Nephron progenitor cell (in vitro differentiated cells): ENCODE measurements at regions not wholly inside any gene's neighbourhood (a gene's known extent, or its start where the extent isn't known, plus 50 kb on each side); places are given as distances from the start of the nearest gene placed in this dataset.
A peak's percentile ranks its signal among the peaks of the same experiment; 100 is the strongest.

Source experiments
- DNase-seq: peaks from one replicate; pipeline ENCODE4 v3.0.0; 2021
- H3K27ac Mint-ChIP-seq: 2 replicates; pipeline ENCODE4 v1.8.0; 2021; ENCODE audit warnings: mild to moderate bottlenecking, moderate library complexity, mixed read lengths
- H3K27me3 Mint-ChIP-seq: 2 replicates; pipeline ENCODE4 v1.8.0; 2021; ENCODE audit warnings: mild to moderate bottlenecking, low read depth, mixed read lengths; ENCODE audit not compliant: poor library complexity
- H3K36me3 Mint-ChIP-seq: 2 replicates; pipeline ENCODE4 v1.8.0; 2021; ENCODE audit warnings: low read depth, mixed read lengths
- H3K4me1 Mint-ChIP-seq: 2 replicates; pipeline ENCODE4 v1.8.0; 2021; ENCODE audit warnings: mixed read lengths
- H3K4me3 Mint-ChIP-seq: 2 replicates; pipeline ENCODE4 v1.8.0; 2021; ENCODE audit warnings: mild to moderate bottlenecking, moderate library complexity, mixed read lengths
- H3K9me3 Mint-ChIP-seq: 2 replicates; pipeline ENCODE4 v1.8.0; 2021; ENCODE audit warnings: mild to moderate bottlenecking, moderate library complexity, mixed read lengths
- TF ChIP-seq, protein P1 (sequence below): fragments of 200-600 bp; sonication (generic); IDR thresholded peaks from 2 replicates; pipeline ENCODE4 v1.5.0; 2021; ENCODE audit warnings: antibody characterized with exemption

DNA sequence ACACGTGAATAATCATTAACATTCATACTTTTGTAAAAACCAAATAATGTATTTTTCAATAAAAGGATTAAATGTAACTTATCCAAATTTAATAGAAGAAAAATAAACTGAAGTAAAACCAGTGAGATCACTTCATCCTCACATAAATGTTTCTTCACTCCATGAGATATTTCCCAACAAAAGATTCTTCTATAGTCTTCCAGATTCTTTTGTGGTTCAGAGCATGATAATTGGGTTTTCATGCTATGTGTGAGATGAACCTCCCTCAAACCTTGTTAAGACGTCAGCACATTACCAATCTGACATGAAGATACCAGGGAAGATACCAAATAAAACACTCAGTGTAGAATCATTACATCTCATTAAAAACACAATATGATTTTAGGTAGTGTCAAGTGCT, 62.9 kb upstream of the OXGR1 start:
- no peak for DNase-seq
- H3K36me3 Mint-ChIP-seq = no peaks in the 10 kb centered on the region
- H3K27me3 Mint-ChIP-seq = peaks cover 9% of the 10 kb centered on the region
- H3K4me3 Mint-ChIP-seq = no peak overlapping the region
- no peak overlapping the region for H3K27ac Mint-ChIP-seq
- TF ChIP-seq, protein P1, sequence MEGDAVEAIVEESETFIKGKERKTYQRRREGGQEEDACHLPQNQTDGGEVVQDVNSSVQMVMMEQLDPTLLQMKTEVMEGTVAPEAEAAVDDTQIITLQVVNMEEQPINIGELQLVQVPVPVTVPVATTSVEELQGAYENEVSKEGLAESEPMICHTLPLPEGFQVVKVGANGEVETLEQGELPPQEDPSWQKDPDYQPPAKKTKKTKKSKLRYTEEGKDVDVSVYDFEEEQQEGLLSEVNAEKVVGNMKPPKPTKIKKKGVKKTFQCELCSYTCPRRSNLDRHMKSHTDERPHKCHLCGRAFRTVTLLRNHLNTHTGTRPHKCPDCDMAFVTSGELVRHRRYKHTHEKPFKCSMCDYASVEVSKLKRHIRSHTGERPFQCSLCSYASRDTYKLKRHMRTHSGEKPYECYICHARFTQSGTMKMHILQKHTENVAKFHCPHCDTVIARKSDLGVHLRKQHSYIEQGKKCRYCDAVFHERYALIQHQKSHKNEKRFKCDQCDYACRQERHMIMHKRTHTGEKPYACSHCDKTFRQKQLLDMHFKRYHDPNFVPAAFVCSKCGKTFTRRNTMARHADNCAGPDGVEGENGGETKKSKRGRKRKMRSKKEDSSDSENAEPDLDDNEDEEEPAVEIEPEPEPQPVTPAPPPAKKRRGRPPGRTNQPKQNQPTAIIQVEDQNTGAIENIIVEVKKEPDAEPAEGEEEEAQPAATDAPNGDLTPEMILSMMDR = no peak
- no peaks in the 10 kb centered on the region for H3K4me1 Mint-ChIP-seq
- H3K9me3 Mint-ChIP-seq = peaks cover 36% of the 10 kb centered on the region

DNA sequence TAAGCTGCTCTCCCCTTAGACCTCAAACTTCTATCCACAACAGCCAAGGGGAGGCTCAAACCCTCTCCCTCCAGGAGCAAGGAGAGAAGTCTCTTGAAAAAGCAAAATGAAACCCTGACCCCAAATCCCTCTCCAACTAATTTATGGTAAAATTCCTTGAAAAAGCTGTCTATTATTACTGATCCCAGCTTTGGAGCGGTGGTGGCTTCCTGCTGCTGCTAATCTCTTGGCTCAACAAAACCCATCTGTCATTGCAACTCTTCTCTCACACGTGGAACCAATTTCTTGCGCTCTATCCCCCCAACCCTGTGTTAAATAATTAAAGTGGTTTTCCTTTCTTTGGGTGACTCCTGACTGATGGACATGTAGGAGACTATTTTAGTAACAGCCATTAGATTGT, 64.1 kb upstream of the OXGR1 start:
- no peak overlapping the region for H3K4me3 Mint-ChIP-seq
- peaks cover 28% of the 10 kb centered on the region for H3K9me3 Mint-ChIP-seq
- H3K27me3 Mint-ChIP-seq = peaks cover 11% of the 10 kb centered on the region
- no peak for DNase-seq
- H3K4me1 Mint-ChIP-seq = no peaks in the 10 kb centered on the region
- peak overlapping the region; percentile 2 for H3K27ac Mint-ChIP-seq
- no peaks in the 10 kb centered on the region for H3K36me3 Mint-ChIP-seq
- TF ChIP-seq, protein P1 = no peak

DNA sequence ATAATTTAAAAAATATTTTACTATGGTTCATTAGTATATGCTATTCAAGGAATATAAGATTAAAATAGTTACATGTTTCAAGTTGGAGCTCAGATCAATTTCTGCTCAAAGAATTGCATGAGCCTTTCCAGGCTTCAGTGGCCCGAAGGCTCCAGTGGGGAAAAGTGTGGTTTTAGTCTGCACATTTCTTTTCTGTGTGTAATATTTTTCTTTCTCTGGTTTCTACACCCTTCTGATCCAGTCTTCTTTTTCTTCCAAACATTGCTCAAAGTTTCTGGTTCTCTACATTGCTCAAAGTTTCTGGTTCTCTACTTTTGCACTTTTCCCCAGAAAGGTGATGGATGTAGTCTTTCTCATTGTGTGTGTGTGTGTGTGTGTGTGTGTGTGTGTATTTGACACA, 64.7 kb upstream of the OXGR1 start:
- TF ChIP-seq, protein P1 = no peak
- H3K4me1 Mint-ChIP-seq = no peaks in the 10 kb centered on the region
- no peak overlapping the region for H3K4me3 Mint-ChIP-seq
- H3K36me3 Mint-ChIP-seq = no peaks in the 10 kb centered on the region
- no peak overlapping the region for H3K27ac Mint-ChIP-seq
- H3K27me3 Mint-ChIP-seq = peaks cover 10% of the 10 kb centered on the region
- H3K9me3 Mint-ChIP-seq = peaks cover 22% of the 10 kb centered on the region
- no peak for DNase-seq

DNA sequence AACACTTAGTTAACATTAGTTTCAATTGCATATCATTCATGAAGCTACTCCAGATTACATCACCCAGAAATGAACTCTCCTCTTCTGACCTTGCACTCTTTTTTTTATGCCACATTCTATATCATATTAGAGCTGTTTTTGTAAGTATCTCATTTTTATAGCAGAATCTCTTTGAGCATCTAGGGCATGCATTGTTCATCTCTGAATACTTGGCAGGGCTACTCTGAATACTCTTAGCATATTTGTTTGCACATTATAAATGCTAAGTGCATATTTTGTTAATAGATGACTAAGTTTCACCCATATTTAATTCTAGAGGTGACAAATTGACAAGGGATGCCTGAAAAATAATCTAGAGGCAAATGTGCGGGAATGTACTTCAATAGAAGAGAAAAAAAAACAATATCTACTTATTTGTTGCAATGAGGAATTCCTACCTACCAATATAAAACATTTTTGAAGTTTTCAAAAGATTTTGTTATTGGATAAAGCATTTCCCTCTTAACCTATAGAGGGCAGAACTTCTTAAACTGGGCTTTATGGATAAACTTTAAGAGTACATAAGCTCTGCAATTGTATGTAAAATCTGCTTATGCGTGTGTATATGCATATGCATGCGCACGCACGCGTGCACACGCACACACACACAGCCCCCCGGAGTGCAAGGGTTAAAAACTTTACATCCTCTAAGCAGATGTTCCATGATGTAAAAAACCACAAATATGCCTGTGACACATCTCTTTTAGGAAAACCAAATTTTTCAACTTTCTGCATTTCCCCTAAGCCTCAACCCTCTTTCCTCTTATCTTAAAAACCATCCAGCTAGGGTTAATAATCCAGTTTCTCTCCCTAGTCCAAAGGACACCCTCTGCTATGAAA, 73.0 kb upstream of the OXGR1 start:
- no peaks in the 10 kb centered on the region for H3K36me3 Mint-ChIP-seq
- H3K9me3 Mint-ChIP-seq = no peaks in the 10 kb centered on the region
- TF ChIP-seq, protein P1 = no peak
- H3K27me3 Mint-ChIP-seq = peaks cover 11% of the 10 kb centered on the region
- H3K4me3 Mint-ChIP-seq = no peak overlapping the region
- H3K4me1 Mint-ChIP-seq = peaks cover 13% of the 10 kb centered on the region
- H3K27ac Mint-ChIP-seq = no peak overlapping the region
- DNase-seq = no peak

DNA sequence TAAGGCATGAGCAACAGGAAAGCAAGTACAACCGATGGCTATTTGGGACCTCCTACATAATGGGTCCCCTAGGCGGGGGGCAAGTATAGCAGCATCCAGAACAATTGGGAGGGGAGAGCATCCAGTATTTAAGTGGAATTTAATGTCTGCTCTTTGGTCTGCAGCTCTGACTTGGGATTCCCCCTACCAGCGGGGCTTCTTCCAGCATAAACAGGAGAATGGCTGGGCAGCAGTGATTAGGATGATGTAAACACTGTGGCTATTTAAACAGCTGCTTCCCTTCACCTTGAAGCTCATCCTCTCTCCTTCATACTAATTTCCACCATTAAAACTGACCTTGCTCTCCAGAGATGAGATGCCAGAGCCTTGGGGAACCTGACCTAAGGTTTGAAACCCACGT, 73.9 kb upstream of the OXGR1 start:
- peaks cover 13% of the 10 kb centered on the region for H3K4me1 Mint-ChIP-seq
- H3K9me3 Mint-ChIP-seq = no peaks in the 10 kb centered on the region
- no peak overlapping the region for H3K27ac Mint-ChIP-seq
- no peak overlapping the region for H3K4me3 Mint-ChIP-seq
- peaks cover 9% of the 10 kb centered on the region for H3K27me3 Mint-ChIP-seq
- H3K36me3 Mint-ChIP-seq = no peaks in the 10 kb centered on the region
- no peak for DNase-seq
- TF ChIP-seq, protein P1 = no peak
